WI38 (cell line): ENCODE measurements at regions not wholly inside any gene's neighbourhood (a gene's known extent, or its start where the extent isn't known, plus 50 kb on each side); places are given as distances from the start of the nearest gene placed in this dataset.

ENCODE experiments used
- H3K4me3 ChIP-seq: 2 replicates; pipeline ENCODE4 v1.5.1; 2011; ENCODE audit warnings: low read depth, mild to moderate bottlenecking, control low read depth, low read length
- CTCF ChIP-seq: IDR thresholded peaks from 2 replicates; pipeline ENCODE4 v1.5.1; 2012; ENCODE audit warnings: low read depth, mild to moderate bottlenecking, control low read depth, low read length

- no peak overlapping the region for H3K4me3 ChIP-seq
- TF ChIP-seq CTCF, result no peak
Observed at GRCh38 chr19:28981518-28981917, 231.4 kb downstream of the UQCRFS1 start.

- TF ChIP-seq CTCF, result no peak
- H3K4me3 ChIP-seq, result no peak overlapping the region
Observed at GRCh38 chr19:28980236-28980868, 232.6 kb downstream of the UQCRFS1 start.

GRCh38 chr19:28977826-28978225 is 235.1 kb downstream of the UQCRFS1 start:
- H3K4me3 ChIP-seq, result no peak overlapping the region
- TF ChIP-seq CTCF, result no peak

- TF ChIP-seq CTCF, result no peak
- no peak overlapping the region for H3K4me3 ChIP-seq
Observed at GRCh38 chr19:28972058-28972852, 240.7 kb downstream of the UQCRFS1 start.

GRCh38 chr19:28971513-28971912 is 241.4 kb downstream of the UQCRFS1 start:
- no peak overlapping the region for H3K4me3 ChIP-seq
- TF ChIP-seq CTCF, result no peak

- no peak for TF ChIP-seq CTCF
- H3K4me3 ChIP-seq, result no peak overlapping the region
Observed at GRCh38 chr19:28971049-28971448, 241.9 kb downstream of the UQCRFS1 start.

DNA sequence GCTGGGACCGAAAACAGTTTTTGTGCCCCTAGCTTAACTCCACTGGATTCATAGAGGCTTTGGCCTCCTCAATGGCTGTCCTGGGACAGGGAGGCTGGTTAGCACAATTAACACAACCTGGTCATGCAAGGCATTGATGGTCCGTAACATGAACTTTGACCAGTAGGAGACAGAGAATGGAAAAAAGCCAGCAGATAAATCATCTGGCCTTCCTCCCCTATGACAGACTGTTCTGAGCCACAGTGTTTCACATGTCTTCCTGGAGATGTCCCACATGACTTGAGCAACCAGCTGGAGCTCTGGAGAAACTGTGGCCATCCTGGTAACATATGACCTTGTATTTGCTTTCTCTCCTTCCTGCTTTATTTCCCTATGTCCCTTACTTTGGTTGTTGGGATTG is 244.2 kb downstream of the UQCRFS1 start:
- no peak for TF ChIP-seq CTCF
- H3K4me3 ChIP-seq, result no peak overlapping the region
